IMR-90 (cell line): ENCODE measurements at regions not wholly inside any gene's neighbourhood (a gene's known extent, or its start where the extent isn't known, plus 50 kb on each side); places are given as distances from the start of the nearest gene placed in this dataset.

Experiments
- ATAC-seq: fragments of 200-7000 bp; cut with Tn5 transposase; 2 replicates; pipeline ENCODE4 v1.9.1; 2020; ENCODE audit warnings: low read depth, mild to moderate bottlenecking, moderate library complexity
- BruUV-seq: library from RNA; stranded (reverse); fragments of 400-500 nt; replicated peaks from 2 replicates; lab custom pipeline; 2021; lab: Mats Ljungman, UMichigan
- CTCF ChIA-PET: fragments of 300-600 bp; formaldehyde crosslinking; extraction: SDS; loops from one replicate; lab custom pipeline; 2021; ENCODE audit warnings: antibody characterized with exemption; lab: Yijun Ruan, JAX
- POLR2A ChIA-PET: fragments of 300-600 bp; sonication (Branson Sonifier 250); formaldehyde crosslinking; loops from one replicate; lab custom pipeline; 2022; ENCODE audit warnings: antibody characterized with exemption; ENCODE audit not compliant: unreplicated experiment; lab: Charles Lee
- DNase-seq: peaks from one replicate; pipeline ENCODE4 v3.0.0; 2013
- H2AFZ ChIP-seq: replicated peaks from 2 replicates; pipeline ENCODE3; 2013; ENCODE audit warnings: low read length, mild to moderate bottlenecking; ENCODE audit not compliant: poor library complexity
- H2AK5ac ChIP-seq: 2 replicates; pipeline ENCODE4 v1.6.1; 2013; ENCODE audit warnings: low read depth, low read length, inconsistent platforms
- H2AK9ac ChIP-seq: replicated peaks from 2 replicates; pipeline ENCODE3; 2013; ENCODE audit warnings: mild to moderate bottlenecking, low read depth, low read length, moderate library complexity; ENCODE audit not compliant: poor library complexity
- H2BK120ac ChIP-seq: 2 replicates; pipeline ENCODE4 v1.6.1; 2013; ENCODE audit warnings: low read depth, low read length, inconsistent platforms
- H2BK15ac ChIP-seq: 3 replicates; pipeline ENCODE4 v1.6.1; 2013; ENCODE audit warnings: low read depth, low read length, inconsistent platforms
- H2BK20ac ChIP-seq: 2 replicates; pipeline ENCODE4 v1.6.1; 2013; ENCODE audit warnings: low read depth, mild to moderate bottlenecking, inconsistent platforms, low read length, moderate library complexity
- H2BK5ac ChIP-seq: 2 replicates; pipeline ENCODE4 v1.6.1; 2013; ENCODE audit warnings: mild to moderate bottlenecking, low read depth, low read length, inconsistent platforms; ENCODE audit not compliant: poor library complexity, severe bottlenecking
- H3K14ac ChIP-seq: replicated peaks from 2 replicates; pipeline ENCODE4 v1.6.1; 2013; ENCODE audit warnings: low read depth, low read length, inconsistent platforms
- H3K18ac ChIP-seq: 2 replicates; pipeline ENCODE4 v1.6.1; 2013; ENCODE audit warnings: low read depth, low read length, control low read depth
- H3K23ac ChIP-seq: 2 replicates; pipeline ENCODE4 v1.6.1; 2013; ENCODE audit warnings: low read depth, low read length, inconsistent platforms
- H3K27ac ChIP-seq: 2 replicates; pipeline ENCODE4 v1.5.1; 2013; ENCODE audit warnings: mild to moderate bottlenecking, control low read depth, low read length; ENCODE audit not compliant: insufficient read depth
- H3K27me3 ChIP-seq: 2 replicates; pipeline ENCODE4 v1.6.1; 2013; ENCODE audit warnings: low read length; ENCODE audit not compliant: control insufficient read depth, insufficient read depth
- H3K36me3 ChIP-seq: 2 replicates; pipeline ENCODE4 v1.6.1; 2013; ENCODE audit warnings: low read length, mixed read lengths; ENCODE audit not compliant: control insufficient read depth, insufficient read depth
- H3K4ac ChIP-seq: 2 replicates; pipeline ENCODE4 v1.6.1; 2013; ENCODE audit warnings: low read depth, low read length, inconsistent platforms
- H3K4me1 ChIP-seq: 2 replicates; pipeline ENCODE4 v1.6.1; 2013; ENCODE audit warnings: low read length, mixed read lengths; ENCODE audit not compliant: control insufficient read depth, insufficient read depth
- H3K4me2 ChIP-seq: 2 replicates; pipeline ENCODE4 v1.6.1; 2013; ENCODE audit warnings: low read depth, mild to moderate bottlenecking, control low read depth, low read length, moderate library complexity
- H3K4me3 ChIP-seq: 2 replicates; pipeline ENCODE4 v1.5.1; 2013; ENCODE audit warnings: low read depth, mild to moderate bottlenecking, control low read depth, low read length, moderate library complexity; ENCODE audit not compliant: insufficient read depth
- H3K56ac ChIP-seq: 2 replicates; pipeline ENCODE4 v1.6.1; 2013; ENCODE audit warnings: low read length, inconsistent platforms; ENCODE audit not compliant: insufficient read depth; ENCODE audit errors: extremely low read depth
- H3K79me1 ChIP-seq, 2 experiments: 2 replicates each; pipeline ENCODE4 v1.6.1; 2013; ENCODE audit warnings: low read length in 2 of 2, inconsistent platforms in 1 of 2, low read depth in 1 of 2
- H3K9ac ChIP-seq: 2 replicates; pipeline ENCODE4 v1.6.1; 2013; ENCODE audit warnings: low read depth, low read length, control low read depth
- H3K9me1 ChIP-seq: 2 replicates; pipeline ENCODE4 v1.6.1; 2013; ENCODE audit warnings: low read length, inconsistent platforms; ENCODE audit not compliant: insufficient read depth
- H3K9me3 ChIP-seq: 2 replicates; pipeline ENCODE4 v1.6.1; 2013; ENCODE audit warnings: low read length; ENCODE audit not compliant: control insufficient read depth, insufficient read depth
- H4K20me1 ChIP-seq: 2 replicates; pipeline ENCODE4 v1.6.1; 2013; ENCODE audit warnings: low read length, inconsistent platforms; ENCODE audit not compliant: insufficient read depth
- H4K5ac ChIP-seq: 2 replicates; pipeline ENCODE4 v1.6.1; 2013; ENCODE audit warnings: mild to moderate bottlenecking, low read depth, low read length, control low read depth
- H4K8ac ChIP-seq, 2 experiments: 2 replicates each; pipeline ENCODE4 v1.6.1; 2013; ENCODE audit warnings: low read depth in 2 of 2, low read length in 2 of 2, control low read depth in 1 of 2, inconsistent platforms in 1 of 2
- H4K91ac ChIP-seq: 2 replicates; pipeline ENCODE4 v1.6.1; 2013; ENCODE audit warnings: low read depth, low read length, inconsistent platforms; ENCODE audit not compliant: insufficient read depth
- BHLHE40 ChIP-seq: fragments of 150-350 bp; IDR thresholded peaks from 2 replicates; pipeline ENCODE4 v1.6.1; 2016; ENCODE audit warnings: mild to moderate bottlenecking, low read depth, low read length
- CEBPB ChIP-seq: IDR thresholded peaks from 2 replicates; pipeline ENCODE4 v1.6.1; 2012; ENCODE audit warnings: low read depth, low read length, improper control_type of control experiment
- CHD1 ChIP-seq: IDR thresholded peaks from 2 replicates; pipeline ENCODE4 v1.6.1; 2012; ENCODE audit warnings: low read depth, low read length, improper control_type of control experiment
- FOS ChIP-seq: fragments of 150-350 bp; IDR thresholded peaks from 2 replicates; pipeline ENCODE4 v1.6.1; 2016; ENCODE audit warnings: low read depth, low read length
- MAFK ChIP-seq: IDR thresholded peaks from 2 replicates; pipeline ENCODE4 v1.6.1; 2012; ENCODE audit warnings: low read depth, low read length, improper control_type of control experiment
- MAZ ChIP-seq: IDR thresholded peaks from 2 replicates; pipeline ENCODE4 v1.6.1; 2012; ENCODE audit warnings: low read depth, mild to moderate bottlenecking, low read length, improper control_type of control experiment, moderate library complexity, borderline replicate concordance
- MXI1 ChIP-seq: IDR thresholded peaks from 2 replicates; pipeline ENCODE4 v1.6.1; 2012; ENCODE audit warnings: low read depth, mild to moderate bottlenecking, low read length, moderate library complexity, borderline replicate concordance
- NFE2L2 ChIP-seq: fragments of 150-350 bp; IDR thresholded peaks from 2 replicates; pipeline ENCODE4 v1.6.1; 2016; ENCODE audit warnings: low read depth, mild to moderate bottlenecking, low read length
- POLR2A ChIP-seq: IDR thresholded peaks from 2 replicates; pipeline ENCODE4 v1.6.1; 2012; ENCODE audit warnings: mild to moderate bottlenecking, low read depth, low read length
- RAD21 ChIP-seq: IDR thresholded peaks from 2 replicates; pipeline ENCODE4 v1.6.1; 2012; ENCODE audit warnings: low read length, improper control_type of control experiment
- RCOR1 ChIP-seq: IDR thresholded peaks from 2 replicates; pipeline ENCODE4 v1.6.1; 2012; ENCODE audit warnings: mild to moderate bottlenecking, low read length, improper control_type of control experiment; ENCODE audit not compliant: insufficient replicate concordance
- RFX5 ChIP-seq: IDR thresholded peaks from 2 replicates; pipeline ENCODE4 v1.8.0; 2012; ENCODE audit warnings: low read depth, mild to moderate bottlenecking, low read length, moderate library complexity
- SMC3 ChIP-seq: fragments of 150-350 bp; IDR thresholded peaks from 2 replicates; pipeline ENCODE4 v1.6.1; 2016; ENCODE audit warnings: low read depth, mild to moderate bottlenecking, antibody characterized with exemption, low read length, moderate library complexity
- WGBS, 2 experiments: methylation state at CpG; one replicate each; pipeline versions ENCODE4 v1.1.5 to v1.1.7; 2013; ENCODE audit warnings: missing lambda C conversion rate in 2 of 2; ENCODE audit not compliant: insufficient read length in 1 of 2; ENCODE audit errors: extremely low coverage in 2 of 2; 5-methylcytosine and 5-hydroxymethylcytosine counted together
- dilution Hi-C: fragments of 300-500 bp; cut with HindIII; formaldehyde crosslinking; loops from one replicate; pipeline ENCODE4 v1.14.3; 2018; ENCODE audit warnings: low sequenced_read_pairs; ENCODE audit not compliant: unreplicated experiment
- in situ Hi-C: fragments of 300-500 bp; cut with MboI; formaldehyde crosslinking; loops from 3 replicates; pipeline ENCODE4 v1.14.3; 2019; ENCODE audit warnings: low sequenced_read_pairs, inconsistent platforms, mixed read lengths
- intact Hi-C: fragments of 100-400 bp; cut with micrococcal nuclease; formaldehyde crosslinking; loops from 2 replicates; pipeline ENCODE4 v1.10.0; 2022
- TF ChIP-seq, protein P1 (sequence below): fragments of 150-350 bp; IDR thresholded peaks from 2 replicates; pipeline ENCODE4 v1.6.1; 2016; ENCODE audit warnings: low read depth, mild to moderate bottlenecking, low read length, moderate library complexity, borderline replicate concordance
- TF ChIP-seq, protein P2 (sequence below): fragments of 150-350 bp; IDR thresholded peaks from 2 replicates; pipeline ENCODE4 v1.6.1; 2017; ENCODE audit warnings: mild to moderate bottlenecking, antibody characterized with exemption, low read length, low read depth
- TF ChIP-seq, protein P3 (sequence below): conservative IDR thresholded peaks from 2 replicates; pipeline ENCODE4 v1.5.1; 2012; ENCODE audit warnings: mild to moderate bottlenecking, low read depth, low read length, improper control_type of control experiment

DNA sequence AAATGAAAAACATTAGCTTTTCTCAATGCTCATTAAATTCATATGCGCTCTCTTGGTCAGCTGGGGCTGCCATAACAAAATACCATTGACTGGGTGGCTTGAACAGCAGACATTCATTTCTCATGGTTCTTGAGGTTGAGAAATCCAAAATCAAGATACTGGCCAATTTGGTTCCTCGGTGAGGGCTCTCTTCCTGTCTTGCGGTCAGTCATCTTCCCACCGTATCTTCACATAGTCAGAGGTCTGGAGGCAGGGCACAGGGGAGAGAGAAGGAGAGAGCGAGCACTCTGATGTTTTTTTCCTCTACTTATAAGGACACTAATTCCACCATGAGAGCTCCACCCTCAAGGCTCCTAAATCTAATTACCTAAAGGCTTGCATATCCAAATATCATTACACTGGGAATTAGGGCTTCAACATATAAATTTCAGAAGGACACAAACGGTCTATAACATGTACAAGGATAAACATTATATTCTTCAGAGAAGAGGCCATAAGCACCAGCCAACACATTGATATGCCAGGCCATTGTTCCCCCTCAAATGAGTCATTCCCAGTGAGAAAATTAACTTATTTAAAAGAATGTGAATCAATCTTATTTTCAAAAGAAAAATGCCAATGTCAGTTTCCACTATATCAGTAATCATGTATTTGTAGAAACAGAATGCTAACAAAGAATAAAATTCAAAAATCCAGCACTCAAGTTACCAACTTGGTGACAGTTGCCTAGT lies 152.2 kb downstream of the BTG1 start:
- H3K4me2 ChIP-seq = no peak overlapping the region
- H3K36me3 ChIP-seq = no peaks in the 10 kb centered on the region
- ATAC-seq (no peak), DNase-seq (no peak)
- ChIA-PET POLR2A (no interaction called here), CTCF (interaction anchor here (0.7 kb wide), 1 partner anchor 15 kb away, joined by 3 read pairs; no protein-coding TSS in a partner anchor)
- no peak overlapping the region for H2BK5ac ChIP-seq
- H3K23ac ChIP-seq = no peak overlapping the region
- H2AK5ac ChIP-seq = no peak overlapping the region
- peaks cover 6% of the 10 kb centered on the region for H3K4me1 ChIP-seq
- H3K18ac ChIP-seq = no peak overlapping the region
- no peaks in the 10 kb centered on the region for H3K79me1 ChIP-seq
- dilution Hi-C loops (no loop called here), in situ Hi-C loops (no loop called here), intact Hi-C loops (no loop called here)
- H3K9me3 ChIP-seq = no peaks in the 10 kb centered on the region
- no peak overlapping the region for H2BK20ac ChIP-seq
- no peak overlapping the region for H2AK9ac ChIP-seq
- H2BK15ac ChIP-seq = no peak overlapping the region
- no peak overlapping the region for H3K4ac ChIP-seq
- no CpG with 5 or more reads among the region's 6 CpGs for WGBS, 2 experiments
- no peak overlapping the region for H3K4me3 ChIP-seq
- no peak overlapping the region for H4K5ac ChIP-seq
- H4K8ac ChIP-seq = no peak overlapping the region
- TF ChIP-seq MXI1 = no peak
- no peak for TF ChIP-seq RFX5
- no peak for TF ChIP-seq POLR2A
- TF ChIP-seq MAFK = no peak
- no peak for TF ChIP-seq CHD1
- TF ChIP-seq RCOR1 = no peak
- TF ChIP-seq, protein P1, sequence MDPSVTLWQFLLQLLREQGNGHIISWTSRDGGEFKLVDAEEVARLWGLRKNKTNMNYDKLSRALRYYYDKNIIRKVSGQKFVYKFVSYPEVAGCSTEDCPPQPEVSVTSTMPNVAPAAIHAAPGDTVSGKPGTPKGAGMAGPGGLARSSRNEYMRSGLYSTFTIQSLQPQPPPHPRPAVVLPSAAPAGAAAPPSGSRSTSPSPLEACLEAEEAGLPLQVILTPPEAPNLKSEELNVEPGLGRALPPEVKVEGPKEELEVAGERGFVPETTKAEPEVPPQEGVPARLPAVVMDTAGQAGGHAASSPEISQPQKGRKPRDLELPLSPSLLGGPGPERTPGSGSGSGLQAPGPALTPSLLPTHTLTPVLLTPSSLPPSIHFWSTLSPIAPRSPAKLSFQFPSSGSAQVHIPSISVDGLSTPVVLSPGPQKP = no peak
- TF ChIP-seq FOS = no peak
- no peak for TF ChIP-seq SMC3
- no peak for TF ChIP-seq BHLHE40
- TF ChIP-seq, protein P2, sequence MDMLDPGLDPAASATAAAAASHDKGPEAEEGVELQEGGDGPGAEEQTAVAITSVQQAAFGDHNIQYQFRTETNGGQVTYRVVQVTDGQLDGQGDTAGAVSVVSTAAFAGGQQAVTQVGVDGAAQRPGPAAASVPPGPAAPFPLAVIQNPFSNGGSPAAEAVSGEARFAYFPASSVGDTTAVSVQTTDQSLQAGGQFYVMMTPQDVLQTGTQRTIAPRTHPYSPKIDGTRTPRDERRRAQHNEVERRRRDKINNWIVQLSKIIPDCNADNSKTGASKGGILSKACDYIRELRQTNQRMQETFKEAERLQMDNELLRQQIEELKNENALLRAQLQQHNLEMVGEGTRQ = no peak
- TF ChIP-seq RAD21 = no peak
- TF ChIP-seq NFE2L2 = no peak
- no peak for TF ChIP-seq CEBPB
- no peak for TF ChIP-seq MAZ
- TF ChIP-seq, protein P3, sequence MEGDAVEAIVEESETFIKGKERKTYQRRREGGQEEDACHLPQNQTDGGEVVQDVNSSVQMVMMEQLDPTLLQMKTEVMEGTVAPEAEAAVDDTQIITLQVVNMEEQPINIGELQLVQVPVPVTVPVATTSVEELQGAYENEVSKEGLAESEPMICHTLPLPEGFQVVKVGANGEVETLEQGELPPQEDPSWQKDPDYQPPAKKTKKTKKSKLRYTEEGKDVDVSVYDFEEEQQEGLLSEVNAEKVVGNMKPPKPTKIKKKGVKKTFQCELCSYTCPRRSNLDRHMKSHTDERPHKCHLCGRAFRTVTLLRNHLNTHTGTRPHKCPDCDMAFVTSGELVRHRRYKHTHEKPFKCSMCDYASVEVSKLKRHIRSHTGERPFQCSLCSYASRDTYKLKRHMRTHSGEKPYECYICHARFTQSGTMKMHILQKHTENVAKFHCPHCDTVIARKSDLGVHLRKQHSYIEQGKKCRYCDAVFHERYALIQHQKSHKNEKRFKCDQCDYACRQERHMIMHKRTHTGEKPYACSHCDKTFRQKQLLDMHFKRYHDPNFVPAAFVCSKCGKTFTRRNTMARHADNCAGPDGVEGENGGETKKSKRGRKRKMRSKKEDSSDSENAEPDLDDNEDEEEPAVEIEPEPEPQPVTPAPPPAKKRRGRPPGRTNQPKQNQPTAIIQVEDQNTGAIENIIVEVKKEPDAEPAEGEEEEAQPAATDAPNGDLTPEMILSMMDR = no peak
- H3K14ac ChIP-seq = no peak overlapping the region
- no peaks in the 10 kb centered on the region for H4K20me1 ChIP-seq
- no peak overlapping the region for H2AFZ ChIP-seq
- no peaks in the 10 kb centered on the region for H3K27me3 ChIP-seq
- BruUV-seq = no TSS peak
- no peak overlapping the region for H4K91ac ChIP-seq
- no peak overlapping the region for H3K27ac ChIP-seq
- no peak overlapping the region for H3K9ac ChIP-seq
- no peak overlapping the region for H3K56ac ChIP-seq
- H3K9me1 ChIP-seq = no peaks in the 10 kb centered on the region
- no peak overlapping the region for H2BK120ac ChIP-seq
